Endothelial cell (in vitro differentiated cells): ENCODE measurements at regions not wholly inside any gene's neighbourhood (a gene's known extent, or its start where the extent isn't known, plus 50 kb on each side); places are given as distances from the start of the nearest gene placed in this dataset.

Experiments
- DNase-seq: peaks from one replicate; pipeline ENCODE4 v3.0.0; 2021; ENCODE audit warnings: low spot score
- H3K27ac Mint-ChIP-seq: one replicate; pipeline ENCODE4 v1.8.0; 2021; ENCODE audit warnings: mixed read lengths, inconsistent platforms; ENCODE audit not compliant: unreplicated experiment
- H3K27me3 Mint-ChIP-seq: one replicate; pipeline ENCODE4 v1.8.0; 2021; ENCODE audit warnings: mild to moderate bottlenecking, moderate library complexity, mixed read lengths, inconsistent platforms; ENCODE audit not compliant: unreplicated experiment
- H3K36me3 Mint-ChIP-seq: one replicate; pipeline ENCODE4 v1.8.0; 2021; ENCODE audit warnings: mild to moderate bottlenecking, low read depth, mixed read lengths, inconsistent platforms; ENCODE audit not compliant: unreplicated experiment
- H3K4me1 Mint-ChIP-seq: one replicate; pipeline ENCODE4 v1.8.0; 2021; ENCODE audit warnings: mild to moderate bottlenecking, mixed read lengths, inconsistent platforms; ENCODE audit not compliant: unreplicated experiment
- H3K4me3 Mint-ChIP-seq: one replicate; pipeline ENCODE4 v1.8.0; 2021; ENCODE audit warnings: mild to moderate bottlenecking, mixed read lengths, inconsistent platforms; ENCODE audit not compliant: unreplicated experiment
- H3K9me3 Mint-ChIP-seq: one replicate; pipeline ENCODE4 v1.8.0; 2021; ENCODE audit warnings: mixed read lengths, inconsistent platforms; ENCODE audit not compliant: unreplicated experiment
- CTCF ChIP-seq: fragments of 200-600 bp; sonication (generic); IDR thresholded peaks from one replicate; pipeline ENCODE4 v1.5.0; 2021; ENCODE audit warnings: antibody characterized with exemption; ENCODE audit not compliant: unreplicated experiment

GRCh38 chr15:70324001-70324974, 226.6 kb upstream of the TLE3 start:
- Mint-ChIP-seq H3K27ac (no peak overlapping the region), H3K4me1 (peaks cover 24% of the 10 kb centered on the region), H3K4me3 (no peak overlapping the region), H3K27me3 (peaks cover 2% of the 10 kb centered on the region), H3K36me3 (peaks cover 6% of the 10 kb centered on the region), H3K9me3 (no peaks in the 10 kb centered on the region)
- no peak for TF ChIP-seq CTCF
- DNase-seq, result no peak

DNA sequence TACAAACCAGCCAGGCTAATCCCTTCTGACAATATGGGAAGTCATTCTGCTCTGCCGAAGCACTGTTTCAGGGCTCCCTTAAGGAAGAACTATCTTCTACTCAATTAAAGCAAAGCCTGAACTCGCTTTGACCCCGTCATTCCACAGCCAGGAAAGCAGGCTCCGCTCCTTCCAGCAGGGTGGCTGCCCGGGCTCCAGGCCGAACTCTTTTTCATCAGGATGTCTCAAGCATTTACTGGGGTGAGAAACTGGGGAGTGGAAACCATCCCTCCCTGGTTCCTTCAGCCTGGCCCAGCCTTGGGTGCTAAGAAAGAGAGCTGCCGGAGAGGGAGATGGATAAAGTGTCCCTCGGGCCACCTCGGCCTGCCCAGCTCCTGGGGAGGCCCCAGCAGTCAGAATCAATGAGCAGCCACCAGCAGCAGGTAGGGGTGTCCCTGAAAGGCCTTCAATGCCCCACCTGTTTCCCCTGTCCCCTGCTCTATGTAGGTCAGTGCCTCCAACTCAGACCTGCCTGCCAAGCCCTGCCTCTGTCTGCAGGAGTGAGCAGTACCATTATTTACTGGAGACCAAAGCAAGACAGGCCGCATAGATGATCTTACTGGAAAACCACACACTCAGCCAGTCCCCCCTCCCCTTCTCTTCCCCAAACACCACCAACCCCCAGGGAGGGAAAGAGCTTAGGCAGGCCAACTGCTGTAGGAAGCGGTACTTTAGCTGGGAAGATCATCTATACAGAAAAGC, 225.6 kb upstream of the TLE3 start:
- H3K27me3 Mint-ChIP-seq, result no peaks in the 10 kb centered on the region
- H3K4me1 Mint-ChIP-seq, result peaks cover 19% of the 10 kb centered on the region
- TF ChIP-seq CTCF, result no peak
- no peak for DNase-seq
- no peaks in the 10 kb centered on the region for H3K9me3 Mint-ChIP-seq
- no peak overlapping the region for H3K4me3 Mint-ChIP-seq
- H3K36me3 Mint-ChIP-seq, result peaks cover 6% of the 10 kb centered on the region
- no peak overlapping the region for H3K27ac Mint-ChIP-seq

- Mint-ChIP-seq H3K9me3 (no peaks in the 10 kb centered on the region), H3K4me1 (peaks cover 10% of the 10 kb centered on the region), H3K27ac (no peak overlapping the region), H3K4me3 (no peak overlapping the region), H3K36me3 (peaks cover 4% of the 10 kb centered on the region), H3K27me3 (no peaks in the 10 kb centered on the region)
- no peak for TF ChIP-seq CTCF
- no peak for DNase-seq
Observed at GRCh38 chr15:70322051-70322668, 224.4 kb upstream of the TLE3 start.

DNA sequence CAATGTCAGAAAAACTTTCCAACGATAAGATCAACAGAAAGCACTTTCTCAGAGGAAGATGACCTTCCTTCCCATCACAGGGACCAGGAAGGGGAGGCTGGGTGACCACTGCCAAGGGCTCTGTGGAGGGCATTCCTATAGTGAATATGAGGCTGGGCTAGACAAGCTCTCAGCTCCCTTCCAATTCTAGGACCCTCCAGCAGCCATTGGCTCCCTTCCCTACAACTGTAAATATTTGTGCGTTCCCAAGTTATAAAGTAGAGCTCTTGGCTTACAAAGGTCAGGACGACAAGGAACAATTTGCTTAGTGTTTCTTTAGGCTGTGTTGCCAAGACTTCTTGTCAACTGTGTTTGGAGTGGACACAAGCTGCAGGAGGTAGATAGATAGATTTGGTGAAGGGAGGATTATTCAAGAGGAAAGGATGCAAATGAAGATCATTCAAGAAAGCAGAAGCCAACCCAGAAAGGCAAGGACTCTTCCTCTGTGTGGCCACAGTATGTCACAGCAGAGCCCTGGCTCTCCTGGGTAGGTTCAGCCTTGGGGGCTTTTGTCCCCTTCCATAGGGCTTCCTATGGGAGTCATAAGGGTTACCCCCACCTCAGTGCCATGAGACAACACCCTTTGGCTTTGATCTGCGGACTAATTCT, 223.6 kb upstream of the TLE3 start:
- no peak for DNase-seq
- Mint-ChIP-seq H3K4me3 (no peak overlapping the region), H3K4me1 (peaks cover 9% of the 10 kb centered on the region), H3K27ac (no peak overlapping the region), H3K36me3 (peaks cover 3% of the 10 kb centered on the region), H3K9me3 (no peaks in the 10 kb centered on the region), H3K27me3 (peaks cover 1% of the 10 kb centered on the region)
- TF ChIP-seq CTCF, result no peak
